H9 (cell line): ENCODE measurements at regions not wholly inside any gene's neighbourhood (a gene's known extent, or its start where the extent isn't known, plus 50 kb on each side); places are given as distances from the start of the nearest gene placed in this dataset.
A peak's percentile ranks its signal among the peaks of the same experiment; 100 is the strongest.

ENCODE experiments used
- DNase-seq: peaks from one replicate; pipeline ENCODE4 v3.0.0-alpha.2; 2017
- H2AFZ ChIP-seq: one replicate; pipeline ENCODE4 v1.6.1; 2013; ENCODE audit warnings: mild to moderate bottlenecking, low read length, control low read depth, moderate library complexity
- H2AK5ac ChIP-seq: 2 replicates; pipeline ENCODE4 v1.6.1; 2013; ENCODE audit warnings: low read length, control low read depth, mixed read lengths; ENCODE audit not compliant: insufficient read length
- H2BK120ac ChIP-seq: one replicate; pipeline ENCODE4 v1.6.1; 2013; ENCODE audit warnings: low read depth, mild to moderate bottlenecking, low read length, control low read depth, inconsistent platforms; ENCODE audit not compliant: poor library complexity, severe bottlenecking
- H2BK12ac ChIP-seq: 2 replicates; pipeline ENCODE4 v1.6.1; 2013; ENCODE audit warnings: low read length, control low read depth, mixed read lengths, low read depth; ENCODE audit not compliant: insufficient read length
- H2BK15ac ChIP-seq: 2 replicates; pipeline ENCODE4 v1.6.1; 2013; ENCODE audit warnings: low read depth, low read length, control low read depth
- H2BK20ac ChIP-seq: one replicate; pipeline ENCODE4 v1.6.1; 2013; ENCODE audit warnings: low read depth, mild to moderate bottlenecking, low read length, control low read depth, inconsistent platforms; ENCODE audit not compliant: poor library complexity, severe bottlenecking
- H2BK5ac ChIP-seq: 2 replicates; pipeline ENCODE4 v1.6.1; 2013; ENCODE audit warnings: low read length, control low read depth, mixed read lengths; ENCODE audit not compliant: insufficient read length
- H3K14ac ChIP-seq: 2 replicates; pipeline ENCODE4 v1.6.1; 2013; ENCODE audit warnings: low read length, control low read depth; ENCODE audit not compliant: insufficient read depth
- H3K18ac ChIP-seq: 2 replicates; pipeline ENCODE4 v1.6.1; 2013; ENCODE audit warnings: low read depth, mild to moderate bottlenecking, mixed read lengths, low read length, control low read depth; ENCODE audit not compliant: insufficient read length
- H3K23ac ChIP-seq: 2 replicates; pipeline ENCODE4 v1.6.1; 2013; ENCODE audit warnings: low read length, control low read depth, mixed read lengths, low read depth; ENCODE audit not compliant: insufficient read length
- H3K23me2 ChIP-seq: 2 replicates; pipeline ENCODE4 v1.6.1; 2013; ENCODE audit warnings: low read depth, mild to moderate bottlenecking, mixed read lengths, low read length, control low read depth; ENCODE audit not compliant: insufficient read length, poor library complexity, severe bottlenecking
- H3K27ac ChIP-seq: 2 replicates; pipeline ENCODE4 v1.5.1; 2013; ENCODE audit warnings: low read length, control low read depth, mixed read lengths, low read depth; ENCODE audit not compliant: insufficient read length
- H3K27me3 ChIP-seq: 2 replicates; pipeline ENCODE4 v1.6.1; 2013; ENCODE audit warnings: low read length, control low read depth, inconsistent platforms; ENCODE audit not compliant: insufficient read depth
- H3K4ac ChIP-seq: 2 replicates; pipeline ENCODE4 v1.6.1; 2013; ENCODE audit warnings: low read depth, mild to moderate bottlenecking, control low read depth, inconsistent platforms, low read length, moderate library complexity
- H3K4me1 ChIP-seq: 2 replicates; pipeline ENCODE4 v1.6.1; 2013; ENCODE audit warnings: low read length, control low read depth, inconsistent platforms; ENCODE audit not compliant: insufficient read depth
- H3K4me2 ChIP-seq: 2 replicates; pipeline ENCODE4 v1.6.1; 2013; ENCODE audit warnings: low read length, control low read depth, mixed read lengths; ENCODE audit not compliant: insufficient read length, insufficient read depth
- H3K56ac ChIP-seq: 2 replicates; pipeline ENCODE4 v1.6.1; 2013; ENCODE audit warnings: low read depth, mild to moderate bottlenecking, mixed read lengths, low read length, control low read depth; ENCODE audit not compliant: insufficient read length
- H3K79me1 ChIP-seq: 2 replicates; pipeline ENCODE4 v1.6.1; 2013; ENCODE audit warnings: low read depth, mild to moderate bottlenecking, moderate library complexity, low read length, control low read depth, inconsistent platforms; ENCODE audit not compliant: insufficient read depth, poor library complexity, severe bottlenecking
- H3K79me2 ChIP-seq: 2 replicates; pipeline ENCODE4 v1.6.1; 2013; ENCODE audit warnings: low read length, control low read depth, inconsistent platforms; ENCODE audit not compliant: insufficient read depth
- H3K9ac ChIP-seq: 2 replicates; pipeline ENCODE4 v1.6.1; 2013; ENCODE audit warnings: low read length, control low read depth, mixed read lengths; ENCODE audit not compliant: insufficient read length; ENCODE audit errors: extremely low read depth
- H3K9me3 ChIP-seq: one replicate; pipeline ENCODE4 v1.6.1; 2013; ENCODE audit warnings: low read depth, low read length, inconsistent platforms; ENCODE audit not compliant: control insufficient read depth
- H3T11ph ChIP-seq: one replicate; pipeline ENCODE4 v1.6.1; 2013; ENCODE audit warnings: mild to moderate bottlenecking, low read length, control low read depth, inconsistent platforms
- H4K20me1 ChIP-seq: one replicate; pipeline ENCODE4 v1.6.1; 2013; ENCODE audit not compliant: control insufficient read depth, insufficient read length, insufficient read depth
- H4K5ac ChIP-seq: 2 replicates; pipeline ENCODE4 v1.6.1; 2013; ENCODE audit warnings: low read depth, mild to moderate bottlenecking, mixed read lengths, low read length, control low read depth; ENCODE audit not compliant: insufficient read length
- H4K8ac ChIP-seq: replicated peaks from 2 replicates; pipeline ENCODE4 v1.6.1; 2013; ENCODE audit warnings: low read length, control low read depth, mixed read lengths, low read depth; ENCODE audit not compliant: insufficient read length
- H4K91ac ChIP-seq: 2 replicates; pipeline ENCODE4 v1.6.1; 2013; ENCODE audit warnings: low read depth, mild to moderate bottlenecking, moderate library complexity, mixed read lengths, low read length, control low read depth; ENCODE audit not compliant: insufficient read length
- H3K27ac Mint-ChIP-seq, 3 experiments: 2 replicates in 2 of 3; 3 replicates in 1 of 3; pipeline ENCODE4 v1.8.0; 2020 to 2021; ENCODE audit warnings: mixed read lengths in 3 of 3, mild to moderate bottlenecking in 1 of 3, moderate library complexity in 1 of 3
- H3K27me3 Mint-ChIP-seq: 2 replicates; pipeline ENCODE4 v1.8.0; 2021; ENCODE audit warnings: low read depth, mild to moderate bottlenecking, moderate library complexity, mixed read lengths
- H3K36me3 Mint-ChIP-seq, 3 experiments: 2 replicates in 2 of 3; 3 replicates in 1 of 3; pipeline ENCODE4 v1.8.0; 2020 to 2021; ENCODE audit warnings: low read depth in 3 of 3, mixed read lengths in 3 of 3; ENCODE audit not compliant: insufficient read depth in 1 of 3
- H3K4me1 Mint-ChIP-seq, 2 experiments: 2 replicates each; pipeline ENCODE4 v1.8.0; 2020; ENCODE audit warnings: mixed read lengths in 2 of 2
- H3K4me3 Mint-ChIP-seq, 2 experiments: 2 replicates in 1 of 2; 3 replicates in 1 of 2; pipeline ENCODE4 v1.8.0; 2020 to 2021; ENCODE audit warnings: mild to moderate bottlenecking in 2 of 2, mixed read lengths in 2 of 2, moderate library complexity in 1 of 2
- H3K9me3 Mint-ChIP-seq, 2 experiments: 2 replicates in 1 of 2; 3 replicates in 1 of 2; pipeline ENCODE4 v1.8.0; 2020; ENCODE audit warnings: mild to moderate bottlenecking in 2 of 2, mixed read lengths in 2 of 2, moderate library complexity in 1 of 2
- CTCF ChIP-seq: fragments of 200-600 bp; sonication (generic); conservative IDR thresholded peaks from 3 replicates; pipeline ENCODE4 v1.8.0; 2021; ENCODE audit warnings: antibody characterized with exemption, mild to moderate bottlenecking
- WGBS: extraction: QIAGEN DNeasy Blood & Tissue Kit; methylation state at CpG from one replicate; pipeline ENCODE4 v1.1.7; 2013; ENCODE audit warnings: missing lambda C conversion rate, low lambda C conversion rate, mixed read lengths; ENCODE audit not compliant: insufficient read length; ENCODE audit errors: extremely low coverage; 5-methylcytosine and 5-hydroxymethylcytosine counted together

- no peak overlapping the region for H3K56ac ChIP-seq
- H3K4me2 ChIP-seq = no peak overlapping the region
- no peak overlapping the region for H2BK5ac ChIP-seq
- H4K8ac ChIP-seq = no peak overlapping the region
- H3K79me2 ChIP-seq = no peaks in the 10 kb centered on the region
- no peak overlapping the region for H3K23ac ChIP-seq
- no peaks in the 10 kb centered on the region for H3K4me1 ChIP-seq
- no peaks in the 10 kb centered on the region for H4K20me1 ChIP-seq
- H3K18ac ChIP-seq = no peak overlapping the region
- H3K27ac ChIP-seq = no peak overlapping the region
- H3K27me3 ChIP-seq = no peaks in the 10 kb centered on the region
- H3K27me3 Mint-ChIP-seq = no peaks in the 10 kb centered on the region
- H2BK15ac ChIP-seq = no peak overlapping the region
- no peak overlapping the region for H4K5ac ChIP-seq
- H3K4me1 Mint-ChIP-seq = no peaks in the 10 kb centered on the region
- no peaks in the 10 kb centered on the region for H3K9me3 ChIP-seq
- TF ChIP-seq CTCF = no peak
- no peak overlapping the region for H2BK12ac ChIP-seq
- H3T11ph ChIP-seq = no peak overlapping the region
- no CpG with 5 or more reads among the region's 1 CpG for WGBS
- no peak overlapping the region for H3K9ac ChIP-seq
- H3K36me3 Mint-ChIP-seq = no peaks in the 10 kb centered on the region
- H2AFZ ChIP-seq = no peak overlapping the region
- H2BK20ac ChIP-seq = no peak overlapping the region
- H3K14ac ChIP-seq = no peak overlapping the region
- peak overlapping the region in 1 of 3 experiments; percentile 38; a peak in 1 of 7 replicates for H3K27ac Mint-ChIP-seq
- H3K4me3 Mint-ChIP-seq = no peak overlapping the region
- H4K91ac ChIP-seq = no peak overlapping the region
- no peaks in the 10 kb centered on the region for H3K79me1 ChIP-seq
- no peak for DNase-seq
- no peaks in the 10 kb centered on the region for H3K23me2 ChIP-seq
- no peaks in the 10 kb centered on the region for H3K9me3 Mint-ChIP-seq
- no peak overlapping the region for H2AK5ac ChIP-seq
- H2BK120ac ChIP-seq = no peak overlapping the region
- H3K4ac ChIP-seq = no peak overlapping the region
Measured at GRCh38 chr7:120079022-120079421, 194.0 kb upstream of the KCND2 start.
